ENCODE measurements at regions not wholly inside any gene's neighbourhood (a gene's known extent, or its start where the extent isn't known, plus 50 kb on each side); places are given as distances from the start of the nearest gene placed in this dataset.
"Not testable (repeated sequence)": the region's sequence is repeated elsewhere in the genome, so short reads cannot be mapped to it uniquely, and the experiment has no call there.

- DNase-seq, result no peak
These were observed 206.1 kb upstream of the ATP10A start for GRCh38 chr15:26069231-26069641.

DNA sequence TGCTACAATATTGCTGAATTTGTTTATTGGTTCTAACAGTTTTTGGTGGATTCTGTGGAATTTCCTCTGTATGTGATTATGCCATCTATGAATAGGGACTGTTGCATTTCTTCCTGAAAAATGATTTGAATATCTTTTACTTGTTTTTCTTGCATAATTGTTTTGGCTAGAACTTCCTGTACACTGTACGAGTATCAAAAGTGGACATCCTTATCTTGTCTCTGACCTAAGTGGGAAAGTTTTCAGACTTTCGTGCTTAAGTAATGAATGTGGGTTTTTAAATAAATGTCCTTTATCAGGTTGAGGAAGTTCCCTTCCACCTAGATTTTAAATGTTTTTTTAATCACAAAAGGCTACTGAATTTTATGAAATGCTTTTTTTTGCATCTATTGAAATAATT lies 203.8 kb upstream of the ATP10A start:
- no peak for DNase-seq

- no peak for DNase-seq
These were observed 202.6 kb upstream of the ATP10A start for GRCh38 chr15:26065723-26066122.

GRCh38 chr15:26061248-26061647 lies 198.1 kb upstream of the ATP10A start:
- DNase-seq, result no peak

DNA sequence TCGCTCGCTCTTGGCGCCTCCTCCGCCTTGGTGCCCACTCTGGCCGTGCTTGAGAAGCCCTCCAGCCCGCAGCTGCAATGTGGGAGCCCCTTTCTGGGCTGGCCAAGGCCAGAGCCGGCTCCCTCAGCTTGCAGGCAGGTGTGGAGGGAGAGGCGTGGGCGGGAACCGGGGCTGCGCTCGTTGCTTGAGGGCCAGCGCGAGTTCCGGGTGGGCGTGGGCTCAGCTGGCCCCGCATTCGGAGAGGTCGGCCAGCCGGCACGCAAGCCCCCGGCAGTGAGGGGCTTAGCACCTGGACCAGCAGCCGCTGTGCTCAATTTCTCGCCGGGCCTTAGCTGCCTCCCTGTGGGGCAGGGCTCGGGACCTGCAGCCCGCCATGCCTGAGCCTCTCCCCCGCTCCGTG lies 193.6 kb upstream of the ATP10A start:
- not testable (repeated sequence) for DNase-seq

DNA sequence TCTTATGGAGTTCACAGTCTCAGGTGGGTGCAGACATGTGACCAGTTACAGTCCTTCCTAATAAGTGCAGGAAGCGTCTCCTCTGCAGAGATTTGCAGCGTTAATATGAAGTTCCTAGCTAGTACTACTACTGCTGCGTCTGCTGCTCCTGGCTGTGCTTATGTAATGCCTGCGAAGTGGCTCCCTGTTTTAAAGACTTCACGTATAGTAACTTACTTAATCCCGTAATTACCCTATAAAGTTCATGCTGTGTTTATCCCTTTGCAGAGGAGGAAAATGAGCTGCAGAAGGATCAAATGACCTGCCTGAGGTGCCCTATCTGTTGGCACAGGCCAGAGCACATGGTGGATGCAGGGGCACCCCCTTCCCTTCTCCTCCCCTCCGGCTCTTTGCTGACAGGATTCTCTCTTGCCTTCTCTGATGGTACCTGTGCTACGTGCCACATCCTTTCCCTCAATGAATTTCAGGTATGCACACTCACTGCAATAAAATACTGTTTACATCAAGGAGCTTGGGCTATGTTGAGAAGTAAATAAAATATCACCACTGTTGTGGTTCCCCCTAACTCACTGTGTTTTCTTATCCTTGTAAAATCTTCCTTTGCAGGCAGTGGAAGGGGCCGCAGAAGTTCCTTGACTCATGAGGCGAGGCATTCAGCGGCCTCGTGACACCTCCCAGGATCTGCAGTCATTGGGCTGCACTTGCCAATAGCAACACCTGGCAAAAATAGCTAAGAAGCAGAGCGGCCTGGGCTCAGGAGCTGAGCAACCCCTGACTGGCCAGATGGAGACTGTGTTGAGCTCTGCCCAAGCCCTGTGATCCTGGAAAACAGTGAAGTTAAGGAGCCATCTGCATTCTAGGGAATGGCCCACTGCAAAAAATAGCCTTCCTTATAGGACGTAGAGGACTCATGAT lies 188.9 kb upstream of the ATP10A start:
- DNase-seq, result no peak

GRCh38 chr15:26050984-26051383 lies 187.9 kb upstream of the ATP10A start:
- DNase-seq, result no peak

GRCh38 chr15:26049900-26050657 lies 187.0 kb upstream of the ATP10A start:
- DNase-seq, result no peak

DNA sequence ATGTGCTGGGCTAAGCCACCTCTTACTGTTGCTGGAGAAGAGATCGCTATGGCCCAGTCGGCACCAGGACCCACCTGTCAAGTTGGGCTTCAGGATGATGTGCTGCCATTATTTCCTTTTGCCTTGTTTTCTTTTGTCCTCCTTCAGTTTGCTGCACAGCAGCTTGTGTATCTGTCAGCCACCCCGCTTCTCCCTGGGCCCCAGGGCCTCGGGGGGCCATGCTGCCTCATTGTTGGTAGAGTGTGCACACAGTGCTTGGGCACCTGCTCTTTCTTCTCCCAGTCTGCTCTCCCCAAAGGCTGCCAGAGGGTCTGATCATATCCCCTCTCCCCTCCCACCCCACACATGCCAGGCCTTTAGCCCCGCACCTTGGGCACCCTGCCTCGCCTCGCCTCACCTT lies 185.5 kb upstream of the ATP10A start:
- no peak for DNase-seq

DNA sequence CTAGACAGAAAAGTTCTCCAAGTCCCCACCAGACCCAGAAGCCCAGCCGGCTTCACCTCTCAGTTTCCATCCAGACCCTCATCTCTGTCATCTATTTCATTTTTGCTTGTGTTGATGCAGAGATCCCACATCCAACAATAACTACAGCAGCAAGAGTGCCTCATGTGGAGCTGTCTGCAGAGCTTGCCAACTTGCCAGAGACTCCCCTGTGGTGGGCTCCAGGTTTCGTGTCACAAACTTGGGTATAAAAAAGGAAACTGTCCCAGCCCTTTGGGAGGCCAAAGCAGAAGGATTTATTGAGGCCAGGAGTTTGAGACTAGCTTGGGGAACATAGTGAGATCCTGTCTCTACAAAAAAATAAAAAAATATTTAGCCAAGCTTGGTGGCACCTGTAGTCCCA lies 182.4 kb upstream of the ATP10A start:
- no peak for DNase-seq

DNA sequence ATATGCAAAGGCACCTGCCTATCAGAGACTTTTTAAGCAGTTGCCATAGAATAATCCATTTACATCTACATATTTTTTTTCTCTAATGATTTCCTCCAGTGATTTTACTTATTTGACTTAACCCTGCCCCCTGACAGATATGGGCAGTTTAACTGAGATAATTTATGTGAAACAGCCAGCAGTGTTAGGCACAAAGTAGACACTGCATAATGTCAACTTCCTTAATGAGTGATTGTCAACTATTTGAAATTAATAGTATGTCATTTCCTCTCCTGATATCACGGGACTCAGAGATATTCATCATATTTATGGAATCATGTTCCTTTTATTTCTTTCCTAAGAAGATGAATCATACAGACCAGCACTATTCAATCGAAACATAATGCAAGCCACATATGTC lies 179.9 kb upstream of the ATP10A start:
- no peak for DNase-seq

- no peak for DNase-seq
These were observed 175.6 kb upstream of the ATP10A start for GRCh38 chr15:26038693-26039092.

DNA sequence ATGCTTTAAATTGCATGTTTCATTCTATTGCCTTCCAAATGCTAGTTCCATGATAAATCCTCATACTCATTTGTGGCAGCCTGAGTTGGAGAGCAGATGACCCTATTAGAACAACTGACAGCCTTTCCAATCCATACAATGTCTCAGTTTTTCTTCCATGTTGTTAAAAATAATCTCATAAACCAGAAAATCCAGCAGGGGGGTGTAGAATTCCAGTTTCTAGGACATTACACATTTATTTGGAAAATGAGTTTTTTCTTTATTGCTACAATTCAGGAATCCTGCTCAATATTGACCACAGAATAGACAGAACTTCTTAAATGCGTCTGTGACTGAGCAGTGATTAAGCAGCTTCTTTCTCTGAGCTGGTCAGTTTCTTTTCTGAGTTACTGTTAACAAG lies 174.2 kb upstream of the ATP10A start:
- no peak for DNase-seq

DNA sequence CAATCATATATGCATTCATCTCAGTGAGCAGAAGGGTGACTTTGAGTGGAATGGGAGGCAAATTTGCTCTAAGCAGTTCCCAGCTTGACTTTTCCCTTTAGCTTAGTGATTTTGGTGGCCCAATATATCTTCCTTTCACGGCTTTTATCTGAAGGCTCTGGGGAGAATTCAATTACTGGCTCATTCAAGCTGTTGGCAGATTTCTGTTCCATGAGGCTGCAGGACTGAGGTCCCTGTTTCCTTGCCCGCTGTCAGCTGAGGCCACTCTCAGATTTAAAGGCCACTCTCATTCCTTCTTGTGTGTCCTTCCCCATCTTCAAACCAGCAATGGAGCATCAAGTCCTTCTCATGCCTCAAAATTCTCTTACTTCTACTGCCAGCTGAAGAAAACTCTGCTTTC lies 170.4 kb upstream of the ATP10A start:
- DNase-seq, result no peak

DNA sequence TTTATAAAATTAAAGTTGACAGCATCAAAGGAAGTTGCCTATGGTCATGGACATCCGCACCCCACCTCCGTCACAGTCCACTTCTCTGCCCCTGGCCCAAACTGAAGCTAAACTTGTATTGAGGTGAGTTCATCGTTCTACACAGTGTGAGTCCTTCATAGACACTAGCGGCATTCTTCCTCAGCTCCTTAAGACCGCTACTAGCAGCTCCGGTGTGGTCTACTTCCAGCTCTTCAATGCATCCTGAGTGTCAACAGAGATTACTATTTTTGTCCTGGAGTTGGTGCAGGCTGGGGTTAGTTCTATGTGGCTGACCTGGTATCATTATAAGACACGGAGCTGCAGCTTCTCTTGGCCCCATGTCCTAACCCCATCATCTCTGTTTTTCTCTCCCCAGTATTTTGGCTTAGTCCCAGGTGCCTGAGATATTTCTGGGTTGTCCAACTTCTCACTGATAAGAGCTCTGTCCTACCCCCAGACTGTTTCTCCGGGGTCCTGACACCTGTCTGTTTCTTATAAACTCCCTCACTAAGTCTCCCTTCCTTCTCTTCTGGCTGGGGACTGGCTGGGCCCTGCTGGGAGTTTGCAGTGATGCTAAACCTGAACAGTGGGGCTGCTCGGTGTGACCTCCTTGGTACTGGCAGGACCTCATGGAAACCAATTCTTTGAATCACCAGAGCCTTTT lies 169.2 kb upstream of the ATP10A start:
- no peak for DNase-seq

DNA sequence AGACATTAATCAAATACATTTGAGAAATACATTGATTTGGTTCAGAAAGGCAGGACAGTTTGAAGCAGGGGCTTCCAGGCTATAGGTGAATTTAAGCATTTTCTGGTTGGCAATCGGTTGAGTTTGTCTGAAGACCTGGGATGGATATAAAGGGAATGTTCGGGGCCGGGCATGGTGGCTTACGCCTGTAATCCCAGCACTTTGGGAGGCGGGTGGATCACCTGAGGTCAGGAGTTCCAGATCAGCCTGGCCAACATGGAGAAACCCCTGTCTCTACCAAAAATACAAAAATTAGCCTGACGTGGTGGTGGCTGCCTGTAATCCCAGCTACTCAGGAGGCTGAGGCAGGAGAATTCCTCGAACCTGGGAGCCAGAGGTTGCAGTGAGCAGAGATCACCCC lies 166.5 kb upstream of the ATP10A start:
- not testable (repeated sequence) for DNase-seq

- DNase-seq, result no peak
These were observed 166.0 kb upstream of the ATP10A start for GRCh38 chr15:26029146-26029545.

- no peak for DNase-seq
These were observed 165.1 kb upstream of the ATP10A start for GRCh38 chr15:26028086-26028740.

- DNase-seq, result not testable (repeated sequence)
These were observed 163.5 kb upstream of the ATP10A start for GRCh38 chr15:26026671-26027070.

GRCh38 chr15:26024241-26024640 lies 161.1 kb upstream of the ATP10A start:
- no peak for DNase-seq

GRCh38 chr15:26023691-26024090 lies 160.6 kb upstream of the ATP10A start:
- DNase-seq, result no peak

DNA sequence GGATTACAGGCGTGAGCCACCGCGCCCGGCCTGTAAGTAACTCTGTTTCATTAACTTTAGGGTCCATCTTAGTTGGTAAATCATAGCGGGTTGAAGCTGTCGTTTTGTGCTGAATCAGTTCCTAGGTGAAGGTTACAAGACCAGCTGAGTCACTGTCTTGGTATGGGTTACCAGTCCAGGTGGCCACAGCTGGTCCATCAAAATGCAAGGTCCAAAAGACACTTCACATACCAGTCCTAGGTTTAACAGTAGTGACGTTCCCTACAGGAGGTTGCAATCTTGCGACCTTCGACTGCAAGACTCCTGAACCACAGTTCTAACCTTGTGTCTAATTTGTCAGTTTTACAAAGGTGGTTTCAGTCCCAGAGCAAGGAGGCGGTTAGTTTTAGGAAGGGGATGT lies 160.1 kb upstream of the ATP10A start:
- no peak for DNase-seq

DNA sequence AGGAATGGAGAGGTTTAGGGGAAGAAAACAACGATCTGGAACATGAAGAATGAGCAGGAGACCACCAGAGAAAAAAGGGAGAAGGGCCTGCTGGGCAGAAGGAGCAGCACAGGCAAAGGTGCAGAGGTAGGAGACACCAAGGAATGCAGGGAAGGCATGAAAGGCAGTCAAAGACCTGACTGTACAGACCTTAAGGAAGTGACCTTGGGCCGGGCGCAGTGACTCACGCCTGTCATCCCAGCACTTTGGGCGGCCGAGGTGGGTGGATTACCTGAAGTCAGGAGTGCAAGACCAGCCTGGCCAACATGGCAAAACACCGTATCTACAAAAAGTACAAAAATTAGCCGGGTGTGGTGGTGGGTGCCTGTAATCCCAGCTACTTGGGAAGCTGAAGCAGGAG lies 157.7 kb upstream of the ATP10A start:
- DNase-seq, result no peak
